ENCODE measurements at regions not wholly inside any gene's neighbourhood (a gene's known extent, or its start where the extent isn't known, plus 50 kb on each side); places are given as distances from the start of the nearest gene placed in this dataset.
"Not testable (repeated sequence)": the region's sequence is repeated elsewhere in the genome, so short reads cannot be mapped to it uniquely, and the experiment has no call there.

DNA sequence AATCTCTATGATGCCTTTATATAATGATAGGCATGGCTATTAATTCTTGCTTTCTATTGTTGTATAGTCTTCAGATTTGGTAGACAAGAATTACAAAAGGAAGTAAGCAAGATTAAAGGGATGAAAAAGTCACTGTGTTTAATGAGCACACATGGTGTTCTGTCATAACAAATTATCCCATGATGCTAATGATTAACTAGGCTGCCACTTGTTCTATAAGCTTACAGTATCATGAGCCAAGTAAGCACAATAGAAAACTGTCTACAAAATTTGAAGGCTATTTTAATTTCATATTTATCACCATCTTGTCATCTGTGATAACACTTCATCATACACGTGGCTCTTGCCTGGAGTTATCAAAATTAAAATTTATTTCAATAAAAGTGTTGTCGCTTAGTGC, 466.7 kb downstream of the GASK1B start:
- DNase-seq (ENCODE audit: insufficient read length, low spot score) = peak; percentile 17
- FAIRE-seq = peak; percentile 94
- TF ChIP-seq CTCF (IDR thresholded peaks at IDR 0.05; ENCODE audit: insufficient read depth, missing control alignments) = no peak

- DNase-seq (ENCODE audit: insufficient read length, low spot score) = no peak
- FAIRE-seq = no peak
Measured at GRCh38 chr4:157702831-157703230, 470.0 kb downstream of the GASK1B start.

DNA sequence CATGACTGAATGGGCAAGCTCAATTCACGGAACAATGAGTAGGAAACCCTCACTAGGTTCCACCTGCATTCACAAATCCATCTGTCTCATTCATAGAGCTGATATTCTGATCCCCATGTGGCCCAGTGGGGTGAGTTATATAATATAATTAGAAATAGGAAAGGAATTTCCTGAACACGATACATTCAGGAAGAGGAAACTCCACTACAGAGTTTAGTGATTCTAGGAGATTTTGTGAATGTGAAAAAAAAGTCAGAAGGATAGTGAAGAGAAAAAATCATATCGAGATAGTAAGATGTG, 471.2 kb downstream of the GASK1B start:
- TF ChIP-seq CTCF (IDR thresholded peaks at IDR 0.05; ENCODE audit: insufficient read depth, missing control alignments) = no peak
- DNase-seq (ENCODE audit: insufficient read length, low spot score) (no peak), FAIRE-seq (no peak)

More at GRCh38 chr4:157702831-157703230, 470.0 kb downstream of the GASK1B start:
- TF ChIP-seq CTCF (IDR thresholded peaks at IDR 0.05; ENCODE audit: insufficient read depth, missing control alignments) = no peak

DNA sequence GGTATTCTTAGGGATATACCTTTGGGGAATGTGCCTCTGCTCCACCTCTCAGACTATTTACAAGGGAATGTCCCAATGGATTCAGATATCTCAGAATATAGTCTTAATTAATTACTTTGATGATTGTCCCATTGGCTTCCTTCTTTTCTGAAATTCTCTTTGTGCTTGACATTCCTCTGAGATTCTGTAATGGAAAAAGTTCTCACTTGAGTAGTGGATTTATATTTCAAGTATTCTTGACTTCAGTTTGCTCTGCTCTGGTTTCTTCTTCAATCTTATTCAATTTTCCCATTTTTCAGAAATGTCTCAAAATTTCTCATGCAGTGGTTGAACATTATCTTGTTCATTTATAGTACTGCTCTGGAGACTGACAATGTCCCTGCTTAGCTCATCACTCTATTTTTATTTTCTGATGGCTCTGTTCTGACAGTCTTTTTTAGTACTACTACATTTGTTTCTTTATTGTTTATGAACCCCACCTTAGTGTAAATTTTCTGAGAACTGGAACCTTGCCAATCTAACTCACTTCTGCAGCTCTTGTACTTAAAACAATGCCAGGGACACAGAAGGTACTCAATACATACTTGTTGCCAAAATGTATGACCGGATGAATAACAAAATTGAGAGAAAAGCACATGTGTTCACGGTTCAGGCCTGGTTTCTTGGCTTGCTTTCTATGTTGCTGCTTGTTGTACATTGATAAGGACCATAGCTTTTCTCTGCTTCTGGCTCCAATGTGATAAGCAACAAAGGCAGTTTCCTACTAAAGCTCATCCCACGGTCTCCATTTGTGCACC, 471.7 kb downstream of the GASK1B start:
- no peak for DNase-seq (ENCODE audit: insufficient read length, low spot score)
- no peak for FAIRE-seq
- no peak for TF ChIP-seq CTCF (IDR thresholded peaks at IDR 0.05; ENCODE audit: insufficient read depth, missing control alignments)

DNA sequence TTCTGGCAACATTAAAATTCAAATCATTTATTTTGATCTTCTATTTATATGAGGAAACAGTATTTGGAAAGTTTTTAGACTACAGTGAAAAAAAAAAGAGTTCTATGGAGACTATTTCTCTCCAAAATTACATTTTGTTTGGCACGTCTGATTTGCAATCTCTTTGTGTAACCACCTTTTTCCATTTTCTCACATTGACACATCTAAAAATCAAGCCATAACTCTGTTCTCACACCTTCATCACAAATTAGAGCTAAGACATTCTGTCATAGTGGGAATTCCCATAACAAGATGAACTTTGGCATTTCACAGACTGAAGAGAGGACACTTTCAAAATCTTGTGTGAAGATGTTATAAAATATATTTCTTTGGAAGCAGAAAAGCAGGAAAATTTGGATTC, 468.9 kb downstream of the GRIA2 start:
- TF ChIP-seq CTCF (IDR thresholded peaks at IDR 0.05; ENCODE audit: insufficient read depth, missing control alignments) = no peak
- DNase-seq (ENCODE audit: insufficient read length, low spot score) = no peak
- no peak for FAIRE-seq

GRCh38 chr4:157687971-157688370, 467.4 kb downstream of the GRIA2 start:
- no peak for TF ChIP-seq CTCF (IDR thresholded peaks at IDR 0.05; ENCODE audit: insufficient read depth, missing control alignments)
- DNase-seq (ENCODE audit: insufficient read length, low spot score) (no peak), FAIRE-seq (no peak)

DNA sequence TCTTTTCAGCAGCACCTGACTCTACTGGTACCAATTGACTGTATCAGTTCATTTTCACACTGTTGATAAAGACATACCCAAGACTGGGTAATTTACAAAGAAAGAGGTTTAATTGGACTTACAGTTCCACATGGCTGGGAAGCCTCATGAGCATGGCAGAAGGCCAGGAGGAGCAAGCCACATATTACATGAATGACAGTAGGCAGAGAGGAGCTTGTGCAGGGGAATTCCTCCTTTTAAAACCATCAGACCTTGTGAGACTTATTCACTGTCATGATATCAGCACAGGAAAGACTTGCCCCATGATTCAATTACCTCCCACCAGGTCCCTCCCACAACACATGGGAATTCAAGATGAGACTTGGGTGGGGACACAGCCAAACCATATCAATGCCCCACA, 458.8 kb downstream of the GRIA2 start:
- FAIRE-seq; DNase-seq (ENCODE audit: insufficient read length, low spot score): not testable (repeated sequence)

- no peak for TF ChIP-seq CTCF (IDR thresholded peaks at IDR 0.05; ENCODE audit: insufficient read depth, missing control alignments)
- DNase-seq (ENCODE audit: insufficient read length, low spot score) (no peak), FAIRE-seq (no peak)
Measured at GRCh38 chr4:157678478-157678877, 457.9 kb downstream of the GRIA2 start.
